HG02870 (cell line): ENCODE measurements at regions not wholly inside any gene's neighbourhood (a gene's known extent, or its start where the extent isn't known, plus 50 kb on each side); places are given as distances from the start of the nearest gene placed in this dataset.
"Not testable (repeated sequence)": the region's sequence is repeated elsewhere in the genome, so short reads cannot be mapped to it uniquely, and the experiment has no call there.

ENCODE experiments used
- ATAC-seq: cut with Tn5 transposase; IDR thresholded peaks from one replicate; pipeline ENCODE4 v1.9.1; 2021; ENCODE audit warnings: mild to moderate bottlenecking, moderate library complexity; ENCODE audit not compliant: unreplicated experiment

DNA sequence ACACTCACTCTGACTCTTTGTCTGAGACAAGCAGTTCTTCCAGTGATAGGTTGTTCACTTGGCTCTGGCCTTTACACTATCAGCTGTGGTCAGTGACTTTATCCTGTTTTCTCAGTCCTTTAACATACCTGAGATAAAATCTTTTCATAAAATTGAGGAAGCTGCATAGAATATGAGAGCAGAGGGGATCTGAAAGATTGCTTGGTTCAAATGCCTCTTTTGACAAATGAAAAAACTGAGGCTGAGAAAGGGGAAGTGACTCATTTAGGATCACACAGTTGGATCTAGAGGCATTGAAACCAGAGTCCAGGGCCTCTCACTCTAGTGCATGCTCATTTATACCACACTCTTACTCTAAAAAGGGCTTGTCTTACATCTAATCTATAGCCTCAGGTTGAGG, 277.0 kb upstream of the TBX18 start:
- peak; percentile 93 for ATAC-seq

GRCh38 chr6:85037221-85037620, 272.8 kb upstream of the TBX18 start:
- ATAC-seq = no peak

DNA sequence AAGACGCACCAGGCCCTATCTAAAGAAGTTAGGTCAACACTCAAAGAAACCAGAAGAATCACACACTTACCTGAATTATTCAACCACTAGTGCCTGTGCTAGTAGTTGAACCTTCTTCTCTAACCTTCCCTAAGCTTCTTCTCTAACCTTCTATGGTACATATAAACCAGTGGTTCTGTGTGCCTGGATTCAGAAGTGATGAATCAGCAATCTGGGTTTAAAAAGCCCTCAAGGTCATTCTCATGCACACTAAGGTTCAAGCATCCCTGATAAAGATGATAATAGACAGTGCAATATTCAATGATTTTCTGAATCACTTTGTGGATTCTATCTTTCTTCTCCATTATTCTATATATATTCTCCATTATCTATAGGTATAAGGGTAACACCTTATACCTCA, 271.4 kb upstream of the TBX18 start:
- ATAC-seq = no peak

GRCh38 chr6:85033547-85033946, 269.1 kb upstream of the TBX18 start:
- no peak for ATAC-seq

GRCh38 chr6:85026021-85026420, 261.6 kb upstream of the TBX18 start:
- ATAC-seq = no peak

DNA sequence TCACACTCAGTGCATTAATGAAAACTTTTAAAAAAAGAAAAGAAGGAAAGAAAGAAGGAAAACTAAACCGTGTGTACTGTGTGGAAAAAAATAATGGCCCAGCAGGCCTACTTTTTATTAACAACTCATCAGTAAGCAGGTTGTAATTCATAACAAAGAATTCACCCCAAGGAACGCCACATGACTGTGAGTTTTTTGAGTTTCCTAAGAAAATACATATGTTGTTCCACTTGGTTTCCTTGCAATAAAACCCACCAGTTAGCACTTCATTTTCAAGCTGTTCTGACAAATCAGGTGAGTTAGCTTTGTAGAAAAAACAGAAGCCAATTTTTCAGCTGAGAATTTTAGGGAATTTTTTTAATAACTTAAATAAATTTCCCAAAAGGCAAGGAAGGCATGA, 259.3 kb upstream of the TBX18 start:
- no peak for ATAC-seq

DNA sequence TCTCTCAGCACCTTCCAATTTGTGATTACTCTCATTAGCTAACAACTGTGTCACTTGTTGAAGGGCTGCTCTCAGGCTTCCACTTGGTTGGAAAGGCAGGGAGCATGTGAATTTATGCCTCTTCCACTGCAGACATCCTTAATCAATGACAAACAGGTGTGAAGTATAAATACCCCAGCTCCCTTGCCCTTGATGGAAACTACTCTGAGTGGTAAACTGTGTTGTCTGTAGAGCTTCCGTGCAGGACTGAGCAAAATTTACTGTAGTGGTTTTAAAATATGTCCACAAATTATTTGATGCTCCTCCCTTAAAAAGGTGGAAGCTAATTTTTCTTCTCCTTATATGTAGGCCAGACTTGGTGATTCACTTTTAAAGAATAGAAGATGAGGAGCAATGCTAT, 253.0 kb upstream of the TBX18 start:
- no peak for ATAC-seq

- ATAC-seq = no peak
Observed at GRCh38 chr6:85016726-85017125, 252.3 kb upstream of the TBX18 start.

- no peak for ATAC-seq
Observed at GRCh38 chr6:85015396-85015990, 251.1 kb upstream of the TBX18 start.

GRCh38 chr6:85010865-85011264, 246.5 kb upstream of the TBX18 start:
- no peak for ATAC-seq

- no peak for ATAC-seq
Observed at GRCh38 chr6:85008296-85009009, 244.1 kb upstream of the TBX18 start.

DNA sequence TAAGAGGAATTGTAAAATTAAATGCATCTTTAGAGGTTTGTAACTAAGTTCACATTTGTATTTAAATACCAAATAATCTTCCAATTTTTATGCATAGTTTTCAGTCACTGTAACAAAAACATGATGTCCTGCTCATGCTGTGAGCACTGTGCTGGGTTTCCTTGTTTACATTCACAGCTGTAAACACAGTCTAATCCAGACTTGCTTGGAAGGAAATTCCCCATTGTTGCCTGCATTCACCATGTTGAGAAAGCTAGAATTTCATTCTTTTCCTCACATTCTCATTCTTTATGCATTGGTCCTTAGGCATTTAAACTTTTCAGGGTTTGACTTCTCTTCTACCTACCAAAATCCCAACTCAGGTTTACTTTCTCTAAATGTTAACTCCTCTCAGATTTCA, 242.0 kb upstream of the TBX18 start:
- ATAC-seq = no peak

DNA sequence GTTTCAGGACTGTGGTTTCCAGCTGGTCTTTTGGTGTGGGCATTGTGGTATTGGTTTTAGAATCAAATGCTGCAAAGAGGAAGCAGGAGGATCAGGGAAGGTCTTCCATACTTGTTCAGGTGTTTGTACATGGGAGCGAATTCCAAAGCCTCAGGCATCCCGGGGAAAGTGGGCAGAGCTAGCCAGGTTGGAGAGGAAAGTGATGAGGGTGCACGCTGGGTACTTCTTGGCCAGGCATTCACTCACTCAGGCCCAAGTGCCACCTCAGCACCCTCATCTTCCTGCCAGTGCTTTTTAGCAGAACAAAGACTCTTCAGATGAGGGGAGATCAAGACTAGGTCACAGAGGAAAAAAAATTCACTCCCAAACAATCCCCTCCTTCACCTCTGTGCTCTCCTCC, 241.1 kb upstream of the TBX18 start:
- no peak for ATAC-seq

- ATAC-seq = no peak
Observed at GRCh38 chr6:85004361-85004995, 240.1 kb upstream of the TBX18 start.

GRCh38 chr6:85002847-85003246, 238.4 kb upstream of the TBX18 start:
- no peak for ATAC-seq

GRCh38 chr6:85000001-85000400, 235.6 kb upstream of the TBX18 start:
- no peak for ATAC-seq

DNA sequence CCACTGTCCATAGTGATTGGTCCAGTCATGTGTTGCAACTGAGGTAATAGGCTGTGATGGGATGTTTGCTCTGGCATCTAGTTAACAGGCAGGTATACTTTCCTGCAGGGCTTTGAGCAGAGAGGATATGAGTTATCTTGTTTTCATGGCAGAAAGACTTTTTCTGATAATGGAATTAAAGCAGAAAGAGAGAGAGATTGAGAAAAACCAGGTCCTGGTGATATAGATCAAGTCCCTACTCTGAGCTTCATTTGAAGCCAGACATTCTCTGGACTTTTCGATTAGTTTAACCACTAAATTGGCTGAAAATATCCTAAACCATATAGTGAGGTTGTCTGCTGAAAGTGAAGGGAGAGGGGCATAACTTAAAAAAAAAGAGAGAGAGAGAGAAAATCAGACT, 233.8 kb upstream of the TBX18 start:
- no peak for ATAC-seq

DNA sequence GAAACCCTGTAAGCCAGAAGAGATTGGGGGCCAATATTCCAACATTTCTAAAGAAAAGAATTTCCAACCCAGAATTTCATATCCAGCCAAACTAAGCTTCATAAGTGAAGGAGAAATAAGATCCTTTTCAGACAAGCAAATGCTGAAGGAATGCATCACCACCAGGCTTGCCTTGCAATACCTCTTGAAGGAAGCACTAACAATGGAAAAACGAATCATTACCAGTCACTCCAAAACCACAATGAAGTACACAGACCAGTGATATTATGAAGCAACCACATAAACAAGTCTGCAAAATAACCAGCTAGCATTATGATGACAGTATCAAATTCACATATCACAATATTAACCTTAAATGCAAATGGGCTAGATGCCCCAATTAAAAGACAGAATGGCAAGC, 224.4 kb upstream of the TBX18 start:
- ATAC-seq = not testable (repeated sequence)

GRCh38 chr6:84985490-84985889, 221.1 kb upstream of the TBX18 start:
- not testable (repeated sequence) for ATAC-seq

DNA sequence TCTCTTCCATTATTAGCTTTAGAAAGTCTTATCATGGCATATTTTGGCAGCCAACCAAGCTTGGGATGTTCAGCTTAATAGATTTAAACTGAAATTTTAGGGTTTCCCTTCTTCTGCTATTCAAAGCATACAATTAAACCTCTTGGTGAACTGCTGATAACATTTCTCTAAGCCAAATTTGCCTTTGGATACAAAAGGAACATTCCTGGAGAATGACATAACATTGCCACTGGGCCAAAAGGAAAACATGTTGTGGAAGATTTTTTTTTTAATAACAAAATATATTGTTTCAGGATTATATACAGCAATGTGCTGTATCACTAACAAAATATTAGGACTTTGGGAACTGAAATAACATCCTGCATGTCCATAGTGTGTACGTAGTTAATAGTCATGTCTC, 215.1 kb upstream of the TBX18 start:
- ATAC-seq = no peak

- ATAC-seq = no peak
Observed at GRCh38 chr6:84977363-84977705, 212.9 kb upstream of the TBX18 start.

DNA sequence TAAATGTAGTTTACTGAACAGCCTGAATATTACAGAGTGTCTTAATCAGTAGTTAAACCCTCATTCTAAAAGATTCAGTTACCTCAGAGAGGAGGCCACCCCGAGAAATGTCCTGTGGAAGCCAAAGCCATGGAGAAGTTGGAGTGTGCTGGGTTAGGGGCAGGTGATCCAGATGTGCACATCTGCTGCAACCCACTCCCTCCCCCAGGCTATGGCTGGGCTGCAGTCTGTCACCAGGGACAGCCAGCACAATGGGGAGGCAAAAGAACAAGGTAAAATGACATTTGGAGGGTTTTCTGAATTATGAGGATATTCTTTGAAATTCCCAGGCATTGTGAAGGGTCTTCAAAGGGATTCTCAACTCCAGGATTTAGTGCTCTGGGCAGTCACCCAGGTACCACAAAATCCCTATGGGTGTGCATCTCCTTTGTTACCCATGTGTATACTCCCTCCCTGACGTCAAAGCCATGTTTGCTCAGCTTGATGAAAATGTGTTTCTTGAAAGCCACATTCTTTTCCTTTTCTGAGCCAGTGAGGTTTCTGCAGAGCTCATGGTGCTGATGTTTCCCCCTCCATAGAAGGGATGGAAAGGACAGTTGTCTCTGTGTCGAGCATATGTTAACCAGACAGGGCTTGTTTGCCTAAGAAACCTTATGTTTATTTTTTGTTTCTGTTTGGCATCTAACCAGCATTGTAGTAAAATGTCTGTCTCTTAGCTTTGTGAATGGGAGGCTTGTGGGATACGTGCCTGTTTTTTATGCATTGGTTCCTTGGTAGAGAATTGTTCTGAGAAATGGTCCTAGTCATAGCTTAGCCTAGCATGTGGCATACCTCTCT, 212.3 kb upstream of the TBX18 start:
- ATAC-seq = no peak
